Posterior vena cava (tissue), 2 donors: ENCODE measurements at regions not wholly inside any gene's neighbourhood (a gene's known extent, or its start where the extent isn't known, plus 50 kb on each side); places are given as distances from the start of the nearest gene placed in this dataset.
A peak's percentile ranks its signal among the peaks of the same experiment; 100 is the strongest.

Experiments
- DNase-seq: peaks from one replicate; pipeline ENCODE4 v3.0.0-alpha.2; 2020; ENCODE audit warnings: low spot score
- intact Hi-C, 2 donors: fragments of 100-400 bp; cut with DNase I; formaldehyde crosslinking; loops; one replicate each; pipeline versions ENCODE4 v1.14.1 to v1.14.2; 2022 to 2023
- donor health status: DM: yes; HTN: yes; CAD: no.
- donor health status: DM: yes; HTN: yes; CAD: no.

- intact Hi-C loops, result no loop called here
- no peak for DNase-seq
Observed at GRCh38 chr5:118696076-118696475, 292.3 kb downstream of the DTWD2 start.

DNA sequence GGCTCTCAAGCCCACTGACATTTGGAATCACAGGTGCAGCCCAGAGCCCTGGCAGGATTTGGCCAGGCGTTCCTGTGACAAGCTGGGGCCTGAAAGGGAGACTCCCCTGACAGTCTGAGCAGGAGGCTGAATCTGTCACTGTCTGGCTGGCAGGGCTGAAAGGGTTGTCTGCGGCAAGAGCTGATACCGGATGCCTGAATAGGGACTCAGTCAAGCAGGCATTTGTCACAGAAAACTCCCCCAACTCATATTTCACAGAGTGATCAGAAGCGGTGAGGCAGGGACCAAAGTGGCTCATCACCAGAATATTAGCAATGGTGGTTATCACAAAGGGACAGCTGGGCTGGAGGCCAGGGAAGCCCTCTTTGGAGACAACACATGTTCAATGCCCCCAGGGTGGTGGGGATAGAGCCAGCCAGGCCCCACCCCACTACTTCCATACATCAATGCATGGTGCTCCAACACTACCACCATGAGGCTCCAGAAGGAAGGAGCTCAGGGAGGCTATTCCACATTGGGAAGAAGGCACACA, 295.5 kb downstream of the DTWD2 start:
- intact Hi-C loops, result no loop called here
- DNase-seq, result peak; percentile 56

- DNase-seq, result no peak
- intact Hi-C loops, result no loop called here
Observed at GRCh38 chr5:118687661-118688621, 300.4 kb downstream of the DTWD2 start.

GRCh38 chr5:118687100-118687499, 301.2 kb downstream of the DTWD2 start:
- no peak for DNase-seq
- intact Hi-C loops, result no loop called here

- no peak for DNase-seq
- intact Hi-C loops, result no loop called here
Observed at GRCh38 chr5:118681655-118682054, 306.7 kb downstream of the DTWD2 start.

DNA sequence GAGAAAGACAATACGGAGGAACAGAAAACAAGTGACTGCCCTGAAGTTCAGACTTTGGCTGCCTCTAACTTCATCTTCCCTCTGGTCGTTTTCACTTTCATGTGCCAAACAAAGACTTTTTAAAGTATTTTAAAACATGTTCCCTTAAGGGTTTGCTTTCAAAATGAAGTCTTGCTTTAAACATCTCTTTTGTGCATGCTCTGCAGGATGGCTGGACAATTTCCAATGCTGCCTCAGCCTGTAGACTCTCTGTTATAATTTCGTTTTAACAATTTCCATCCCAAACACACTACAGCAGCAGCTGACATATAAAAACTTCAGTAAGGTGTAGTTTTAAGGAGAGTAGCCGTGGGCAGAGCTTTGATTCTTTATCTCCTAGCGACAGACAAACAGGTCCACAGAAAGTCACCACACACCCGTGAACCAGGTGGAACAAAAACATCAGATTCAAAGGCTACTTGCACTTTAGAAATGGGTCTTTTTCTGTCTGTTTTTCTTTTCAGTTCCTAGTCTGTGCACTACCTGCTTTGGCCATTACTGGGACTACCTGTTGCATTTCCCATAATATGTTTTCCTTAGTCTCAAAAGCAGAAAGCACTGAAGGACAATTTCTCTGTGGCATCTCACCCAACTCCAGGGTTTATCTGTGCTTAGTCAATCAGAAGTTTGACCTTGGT, 308.9 kb downstream of the DTWD2 start:
- DNase-seq, result no peak
- intact Hi-C loops, result no loop called here

DNA sequence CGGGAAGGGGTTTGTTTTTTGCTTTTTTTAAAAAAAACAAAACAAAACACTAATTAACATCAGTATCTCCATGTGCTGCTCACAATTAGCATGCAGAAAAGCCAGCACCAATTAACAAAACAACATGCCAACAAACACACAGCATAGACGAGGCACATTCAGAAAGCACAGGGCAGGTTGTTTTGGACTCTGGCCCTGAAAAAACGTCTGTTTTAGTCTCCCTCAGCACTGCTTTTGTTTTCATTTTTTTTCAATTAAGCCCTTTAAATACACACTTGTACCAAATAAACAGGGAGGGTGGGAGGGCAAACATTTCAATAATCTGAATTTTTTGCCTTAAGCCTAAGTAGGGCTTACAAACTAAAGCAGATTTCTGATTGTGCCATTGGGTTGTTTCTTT, 309.6 kb downstream of the DTWD2 start:
- intact Hi-C loops, result no loop called here
- DNase-seq, result no peak

GRCh38 chr5:118675247-118675646, 313.1 kb downstream of the DTWD2 start:
- intact Hi-C loops, result no loop called here
- DNase-seq, result no peak

DNA sequence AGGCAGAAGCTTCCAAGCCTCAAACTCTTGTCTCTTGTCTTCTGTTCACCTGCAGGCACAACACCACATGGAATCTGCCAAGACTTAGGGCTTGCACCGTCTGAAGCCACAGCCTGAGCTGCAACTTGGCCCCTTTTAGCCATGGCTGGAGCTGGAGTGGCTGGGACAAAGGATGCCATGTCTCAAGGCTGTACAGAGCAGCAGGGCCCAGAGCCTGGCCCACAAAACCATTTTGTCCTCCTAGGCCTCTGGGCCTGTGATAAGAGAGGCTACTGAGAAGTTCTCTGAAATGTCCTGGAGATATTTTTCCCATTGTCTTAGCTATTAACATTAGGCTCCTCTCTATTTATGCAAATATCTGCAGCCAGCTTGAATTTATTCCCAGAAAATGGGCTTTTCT, 330.8 kb downstream of the DTWD2 start:
- DNase-seq, result no peak
- intact Hi-C loops, result no loop called here

GRCh38 chr5:118653872-118654271, 334.5 kb downstream of the DTWD2 start:
- intact Hi-C loops, result no loop called here
- no peak for DNase-seq

- intact Hi-C loops, result no loop called here
Observed at GRCh38 chr5:118653183-118653582, 335.2 kb downstream of the DTWD2 start.

DNA sequence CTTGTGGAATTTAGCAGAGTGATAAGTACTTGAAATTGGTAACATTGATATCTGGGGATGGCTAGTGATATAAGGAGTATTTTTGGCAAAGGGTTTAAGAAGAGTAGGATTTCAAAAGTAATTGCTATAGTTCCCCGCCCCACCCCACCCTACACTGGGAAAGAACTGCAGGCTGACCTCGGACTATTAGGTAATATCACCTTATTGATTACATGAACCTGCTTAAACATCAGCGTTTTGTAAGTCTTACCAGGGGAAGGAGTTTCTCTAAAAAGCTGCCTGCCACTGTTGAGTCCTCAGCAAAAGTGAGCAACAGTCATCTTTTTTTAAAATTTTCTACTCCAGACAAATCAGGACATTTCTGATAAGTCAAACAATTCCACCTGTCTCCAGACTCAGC, 337.3 kb downstream of the DTWD2 start:
- intact Hi-C loops, result no loop called here
- no peak for DNase-seq

More at GRCh38 chr5:118653183-118653582, 335.2 kb downstream of the DTWD2 start:
- DNase-seq, result no peak

GRCh38 chr5:118647587-118647986, 340.8 kb downstream of the DTWD2 start:
- DNase-seq, result no peak
- intact Hi-C loops, result no loop called here

- intact Hi-C loops, result no loop called here
- DNase-seq, result no peak
Observed at GRCh38 chr5:118646917-118647316, 341.4 kb downstream of the DTWD2 start.

- no peak for DNase-seq
- intact Hi-C loops, result no loop called here
Observed at GRCh38 chr5:118637947-118638670, 350.2 kb downstream of the DTWD2 start.

DNA sequence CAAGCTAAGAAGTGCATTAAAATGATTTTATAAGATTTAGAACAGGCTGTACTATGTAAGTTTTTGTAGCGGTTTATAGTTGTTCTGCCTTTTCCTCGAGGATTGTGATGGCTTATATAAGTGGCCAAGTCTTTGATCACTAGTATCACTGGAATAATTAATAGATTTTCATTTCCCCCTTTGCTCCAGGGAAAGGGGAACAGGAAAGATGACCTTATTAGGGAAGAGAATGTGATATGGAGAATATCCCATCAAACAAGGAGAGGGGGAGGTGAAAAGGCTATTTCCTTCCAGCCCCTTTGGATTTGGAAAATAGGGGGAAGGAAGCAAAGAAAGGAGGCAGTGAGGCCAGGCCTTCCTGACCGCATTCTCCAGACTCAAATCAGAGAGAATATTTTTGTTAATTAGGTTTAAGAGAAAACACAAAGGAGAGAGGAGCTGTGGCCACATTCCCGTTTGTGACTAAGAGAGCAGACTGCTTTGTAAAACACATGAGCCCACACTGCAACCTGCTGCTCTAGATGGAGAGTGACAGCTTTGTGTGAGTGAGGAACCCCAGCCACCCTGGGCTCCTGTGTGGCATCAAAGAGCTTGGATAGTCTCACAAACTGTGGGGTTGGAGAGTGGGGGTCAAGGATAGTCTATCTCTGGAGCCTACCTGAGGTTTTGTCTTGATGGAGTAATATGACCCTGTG, 359.5 kb downstream of the DTWD2 start:
- intact Hi-C loops, result no loop called here
- no peak for DNase-seq

DNA sequence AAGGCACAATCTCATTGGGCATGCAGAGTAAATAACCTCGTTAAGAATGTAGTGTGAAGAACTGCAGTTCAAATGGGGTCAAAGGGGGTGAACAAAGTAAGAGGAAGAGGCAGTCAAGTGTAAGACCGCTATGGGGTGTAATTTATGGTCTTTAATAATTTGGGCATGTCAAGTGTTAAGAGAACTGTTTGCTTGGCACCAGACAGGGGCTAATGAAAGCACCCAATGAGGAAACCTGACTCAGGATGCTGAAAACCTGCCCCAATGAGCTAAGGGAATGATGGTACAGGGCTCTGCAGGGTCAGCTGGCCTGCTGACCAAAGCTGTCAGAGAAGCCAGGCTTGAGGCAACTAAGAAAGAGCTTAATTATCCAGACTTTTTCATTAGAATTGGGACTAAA, 368.1 kb downstream of the DTWD2 start:
- intact Hi-C loops, result no loop called here
- no peak for DNase-seq

DNA sequence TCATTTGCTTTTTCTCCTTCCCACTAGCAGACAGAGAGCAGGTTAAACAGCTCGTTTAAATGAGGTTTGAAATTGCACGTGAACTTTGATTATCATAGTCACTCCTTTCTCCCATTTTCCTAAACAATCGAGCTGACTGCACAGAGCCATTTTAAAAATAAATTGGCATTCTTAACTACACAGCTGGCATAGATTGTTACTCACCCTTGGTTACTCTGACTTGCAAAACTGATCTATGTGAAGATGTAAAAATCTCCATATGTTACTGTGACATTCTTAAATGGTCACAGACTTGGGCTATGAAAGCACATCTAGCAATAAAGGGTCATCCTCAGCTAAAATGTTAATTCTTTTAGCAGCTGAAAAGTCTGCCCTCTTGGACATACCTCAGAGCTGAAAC, 368.5 kb downstream of the DTWD2 start:
- intact Hi-C loops, result no loop called here

GRCh38 chr5:118616281-118616680, 372.1 kb downstream of the DTWD2 start:
- no peak for DNase-seq
- intact Hi-C loops, result no loop called here

More for the DNA sequence above, 368.5 kb downstream of the DTWD2 start:
- no peak for DNase-seq
